Keratinocyte (primary cell): ENCODE measurements at regions not wholly inside any gene's neighbourhood (a gene's known extent, or its start where the extent isn't known, plus 50 kb on each side); places are given as distances from the start of the nearest gene placed in this dataset.

Experiments used
- DNase-seq: peaks from one replicate; pipeline ENCODE4 v3.0.0-alpha.2; 2011; ENCODE audit warnings: low read depth, missing footprints, low spot score
- FAIRE-seq: peaks from 2 replicates; lab custom pipeline; 2011; peaks lifted over from hg19 to GRCh38; lab: Jason Lieb, UNC
- H2AFZ ChIP-seq: 2 replicates; pipeline ENCODE4 v1.6.0; 2012; ENCODE audit warnings: low read length, control low read depth, inconsistent platforms; ENCODE audit not compliant: control insufficient read depth
- H3K27ac ChIP-seq: 2 replicates; pipeline ENCODE4 v1.5.1; 2011; ENCODE audit warnings: low read length; ENCODE audit not compliant: control insufficient read depth, insufficient read depth
- H3K27me3 ChIP-seq: 3 replicates; pipeline ENCODE4 v1.6.0; 2011; ENCODE audit warnings: low read length; ENCODE audit not compliant: control insufficient read depth, insufficient read depth; ENCODE audit errors: extremely low read depth
- H3K36me3 ChIP-seq, 2 experiments: 2 replicates in 1 of 2; 3 replicates in 1 of 2; pipeline ENCODE4 v1.5.1; 2011; ENCODE audit warnings: low read length in 2 of 2, mild to moderate bottlenecking in 1 of 2; ENCODE audit not compliant: control insufficient read depth in 2 of 2, insufficient read depth in 2 of 2; ENCODE audit errors: extremely low read depth in 1 of 2
- H3K4me1 ChIP-seq: 3 replicates; pipeline ENCODE4 v1.5.1; 2011; ENCODE audit warnings: low read length; ENCODE audit not compliant: control insufficient read depth, insufficient read depth; ENCODE audit errors: extremely low read depth
- H3K4me2 ChIP-seq: 3 replicates; pipeline ENCODE4 v1.6.0; 2011; ENCODE audit warnings: low read depth, low read length; ENCODE audit not compliant: control insufficient read depth, insufficient read depth; ENCODE audit errors: extremely low read depth
- H3K4me3 ChIP-seq, 3 experiments: fragments of 200-600 bp in 1 of 3; sonication (generic) in 1 of 3; 2 replicates in 2 of 3; 3 replicates in 1 of 3; pipeline ENCODE4 v1.5.1; 2011 to 2016; ENCODE audit warnings: low read length in 3 of 3, mild to moderate bottlenecking in 3 of 3, control low read depth in 2 of 3, inconsistent platforms in 1 of 3, low read depth in 1 of 3, mixed read lengths in 1 of 3, mixed run types in 1 of 3, moderate library complexity in 1 of 3; ENCODE audit not compliant: control insufficient read depth in 2 of 3, insufficient read depth in 2 of 3; ENCODE audit errors: extremely low read depth in 1 of 3
- H3K79me2 ChIP-seq: 2 replicates; pipeline ENCODE4 v1.6.0; 2012; ENCODE audit warnings: low read length; ENCODE audit not compliant: control insufficient read depth, insufficient read depth
- H3K9ac ChIP-seq: 3 replicates; pipeline ENCODE4 v1.6.0; 2011; ENCODE audit warnings: low read length; ENCODE audit not compliant: control insufficient read depth, insufficient read depth; ENCODE audit errors: extremely low read depth
- H3K9me1 ChIP-seq: 3 replicates; pipeline ENCODE4 v1.6.0; 2011; ENCODE audit warnings: low read length; ENCODE audit not compliant: control insufficient read depth, insufficient read depth; ENCODE audit errors: extremely low read depth
- H3K9me3 ChIP-seq: 2 replicates; pipeline ENCODE4 v1.5.1; 2012; ENCODE audit warnings: low read depth, low read length; ENCODE audit not compliant: control insufficient read depth
- H4K20me1 ChIP-seq: 3 replicates; pipeline ENCODE4 v1.6.0; 2011; ENCODE audit warnings: low read length; ENCODE audit not compliant: control insufficient read depth, insufficient read depth; ENCODE audit errors: extremely low read depth
- CTCF ChIP-seq, 3 experiments: IDR thresholded peaks in 1 of 3; conservative IDR thresholded peaks in 1 of 3; optimal IDR thresholded peaks in 1 of 3; 2 replicates in 2 of 3; 3 replicates in 1 of 3; pipeline versions ENCODE3 to v1.5.1; 2011; ENCODE audit warnings: low read length in 3 of 3, mild to moderate bottlenecking in 3 of 3, moderate library complexity in 2 of 3, control low read depth in 1 of 3, inconsistent platforms in 1 of 3; ENCODE audit not compliant: insufficient read depth in 2 of 3; ENCODE audit errors: extremely low read depth in 1 of 3
- EZH2 ChIP-seq: IDR thresholded peaks from one replicate; pipeline ENCODE4 v1.6.1; 2012; ENCODE audit warnings: inconsistent platforms, mild to moderate bottlenecking, low read length, moderate library complexity
- dilution Hi-C: fragments of 300-500 bp; cut with MboI; formaldehyde crosslinking; loops from one replicate; pipeline ENCODE4 v1.7.0; 2020; ENCODE audit warnings: low sequenced_read_pairs; ENCODE audit not compliant: extremely low pct_ligation_motif_present

DNA sequence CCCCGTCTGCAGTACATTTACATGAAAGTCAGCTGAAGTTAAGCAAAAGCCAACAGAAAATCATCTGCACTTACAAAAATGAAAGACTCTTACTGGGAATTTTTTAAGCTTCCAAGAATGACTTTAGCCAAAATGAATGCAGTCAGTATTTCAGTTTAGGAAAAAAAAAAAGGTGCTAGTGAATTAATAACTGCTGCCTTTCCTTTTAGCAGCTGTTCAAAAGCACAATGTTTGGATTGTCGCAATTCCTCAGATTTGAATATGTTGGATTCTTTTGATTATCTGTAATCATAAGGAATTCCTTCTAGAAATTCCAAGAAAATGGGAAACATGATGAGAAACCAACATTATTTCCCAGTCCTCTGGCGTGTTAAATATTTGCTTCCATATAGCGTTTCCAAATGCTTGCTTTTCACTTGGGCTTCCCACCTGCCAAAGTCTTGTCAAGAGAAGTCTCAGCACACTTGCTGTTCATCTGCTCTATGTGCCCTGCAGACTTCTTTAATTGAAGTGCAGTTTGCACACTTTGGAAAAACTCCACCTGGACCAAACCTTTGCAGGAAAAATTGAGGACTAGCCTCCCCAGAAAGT, 653.0 kb upstream of the SLC39A10 start:
- no peak for DNase-seq
- TF ChIP-seq CTCF (optimal IDR thresholded peaks at IDR 0.05 in 1 of 3, IDR thresholded peaks at IDR 0.05 in 1 of 3, conservative IDR thresholded peaks at IDR 0.05 in 1 of 3; ENCODE audit: extremely low read depth in 1 of 3, insufficient read depth in 2 of 3, low read length in 3 of 3) (no peak), EZH2 (no peak)
- no peaks in the 10 kb centered on the region for H3K4me1 ChIP-seq
- H3K27ac ChIP-seq: no peak overlapping the region
- no peak overlapping the region for H2AFZ ChIP-seq
- dilution Hi-C loops: no loop called here
- H3K27me3 ChIP-seq: no peaks in the 10 kb centered on the region
- no peak overlapping the region for H3K4me2 ChIP-seq
- H3K9ac ChIP-seq: no peak overlapping the region
- no peaks in the 10 kb centered on the region for H4K20me1 ChIP-seq
- H3K9me3 ChIP-seq: no peaks in the 10 kb centered on the region
- H3K36me3 ChIP-seq: no peaks in the 10 kb centered on the region
- H3K9me1 ChIP-seq: no peaks in the 10 kb centered on the region
- no peaks in the 10 kb centered on the region for H3K79me2 ChIP-seq
- FAIRE-seq: no peak
- no peak overlapping the region for H3K4me3 ChIP-seq

- DNase-seq (no peak), FAIRE-seq (no peak)
- Histone ChIP-seq H3K27ac (no peak overlapping the region), H3K27me3 (no peaks in the 10 kb centered on the region), H3K4me3 (no peak overlapping the region), H3K9me3 (no peaks in the 10 kb centered on the region), H3K79me2 (no peaks in the 10 kb centered on the region), H3K9me1 (no peaks in the 10 kb centered on the region), H3K36me3 (no peaks in the 10 kb centered on the region), H3K4me2 (no peak overlapping the region), H3K9ac (no peak overlapping the region), H3K4me1 (no peaks in the 10 kb centered on the region), H4K20me1 (no peaks in the 10 kb centered on the region), H2AFZ (no peak overlapping the region)
- dilution Hi-C loops: no loop called here
- TF ChIP-seq EZH2 (no peak), CTCF (optimal IDR thresholded peaks at IDR 0.05 in 1 of 3, IDR thresholded peaks at IDR 0.05 in 1 of 3, conservative IDR thresholded peaks at IDR 0.05 in 1 of 3; ENCODE audit: extremely low read depth in 1 of 3, insufficient read depth in 2 of 3, low read length in 3 of 3) (no peak)
Observed at GRCh38 chr2:195001924-195002323, 655.1 kb upstream of the SLC39A10 start.
